GM21786 (cell line): ENCODE measurements at regions not wholly inside any gene's neighbourhood (a gene's known extent, or its start where the extent isn't known, plus 50 kb on each side); places are given as distances from the start of the nearest gene placed in this dataset.

Experiments used
- ATAC-seq: cut with Tn5 transposase; IDR thresholded peaks from one replicate; pipeline ENCODE4 v1.9.1; 2021; ENCODE audit not compliant: unreplicated experiment

GRCh38 chr2:137823196-137823595, 141.1 kb upstream of the HNMT start:
- no peak for ATAC-seq

GRCh38 chr2:137824501-137824900, 139.8 kb upstream of the HNMT start:
- no peak for ATAC-seq

DNA sequence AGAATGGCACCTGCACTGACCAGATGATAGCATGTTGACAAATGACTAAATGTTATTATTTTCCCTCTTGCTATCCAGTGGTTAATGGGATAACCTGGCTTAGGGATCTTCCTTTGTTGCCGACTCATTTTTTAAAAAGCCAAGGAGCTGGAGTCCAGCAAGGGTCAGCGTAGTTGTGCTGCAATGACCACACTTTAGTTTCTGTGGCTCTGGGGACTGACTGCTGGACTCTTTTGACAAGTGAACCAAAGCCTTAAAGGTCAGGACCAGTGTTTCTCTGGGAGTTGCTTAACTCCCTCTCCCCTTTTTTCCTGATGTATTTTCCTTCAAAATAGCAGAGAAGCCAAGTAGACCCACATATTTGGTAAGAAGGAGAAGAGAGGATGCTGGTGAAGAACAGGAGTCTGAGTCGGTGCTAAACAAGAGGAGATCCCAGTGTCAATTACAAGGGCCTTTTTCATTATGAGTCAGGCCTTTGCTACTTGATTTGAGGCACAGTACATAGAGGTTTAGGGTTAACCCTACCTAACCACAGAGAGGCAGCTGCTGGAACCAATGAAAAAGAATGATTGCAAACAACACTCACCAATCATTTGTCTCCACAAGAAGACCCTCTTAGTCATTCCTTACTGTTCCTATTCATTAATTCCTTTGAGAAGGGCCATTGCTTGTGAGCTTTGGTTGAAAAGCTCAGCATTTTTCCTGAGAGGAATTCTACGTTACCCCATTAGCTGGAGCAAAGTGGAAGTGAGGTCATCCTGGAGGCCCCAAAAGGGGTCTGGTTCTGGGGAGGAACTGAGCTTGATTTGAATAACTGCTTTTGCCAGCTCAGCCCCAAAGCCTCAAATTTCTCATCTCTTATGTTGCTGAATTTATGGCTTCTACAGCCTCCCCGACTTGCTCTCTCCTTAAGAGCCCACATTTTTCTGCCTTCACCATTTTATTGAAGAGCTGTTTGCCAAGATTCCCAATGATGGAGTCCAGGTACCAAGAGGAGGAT, 137.6 kb upstream of the HNMT start:
- ATAC-seq, result peak; percentile 91

- ATAC-seq, result no peak
These were observed 135.6 kb upstream of the HNMT start for GRCh38 chr2:137828624-137829023.

- ATAC-seq, result no peak
These were observed 135.0 kb upstream of the HNMT start for GRCh38 chr2:137829251-137829650.

GRCh38 chr2:137834760-137835379, 129.4 kb upstream of the HNMT start:
- ATAC-seq, result no peak

GRCh38 chr2:137836671-137837070, 127.6 kb upstream of the HNMT start:
- no peak for ATAC-seq

GRCh38 chr2:137837830-137838229, 126.4 kb upstream of the HNMT start:
- ATAC-seq, result no peak

DNA sequence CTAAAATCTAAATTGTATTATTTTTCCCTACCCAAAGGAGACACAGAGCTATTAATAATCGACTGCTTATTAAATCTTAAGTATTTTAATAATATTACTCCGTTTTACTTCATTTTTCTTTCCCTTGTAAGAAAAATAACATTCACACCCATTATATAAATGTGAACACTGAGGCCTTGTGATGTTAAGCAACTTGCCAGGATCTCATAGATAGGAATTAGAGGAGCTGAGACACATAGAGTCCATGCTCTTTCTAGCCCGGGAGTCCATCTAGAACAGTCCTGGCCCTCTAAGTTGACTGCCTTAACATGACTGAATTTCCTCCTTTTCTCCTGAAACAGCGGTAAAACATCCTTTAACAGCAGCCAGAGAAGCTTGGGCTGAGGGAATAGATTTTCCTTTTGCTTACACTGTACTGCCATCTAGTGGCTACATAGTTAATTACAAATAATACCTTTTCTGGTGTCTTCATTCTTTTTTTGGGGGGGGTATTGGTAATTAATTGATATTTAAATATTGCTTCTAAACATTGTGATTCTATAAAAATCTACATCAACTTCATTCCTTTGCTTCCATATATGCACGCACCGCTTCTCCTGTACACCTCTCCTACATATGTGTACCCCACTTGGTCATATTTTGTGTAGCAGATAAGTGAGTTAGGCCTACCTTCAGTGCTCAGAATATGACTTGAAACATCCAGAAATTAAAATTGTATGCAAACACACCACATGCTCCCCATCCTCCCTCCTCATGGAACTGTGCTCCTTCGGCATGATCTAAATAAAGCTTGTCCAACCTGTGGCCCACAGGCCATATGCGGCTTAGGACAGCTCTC, 125.8 kb upstream of the HNMT start:
- peak; percentile 68 for ATAC-seq

DNA sequence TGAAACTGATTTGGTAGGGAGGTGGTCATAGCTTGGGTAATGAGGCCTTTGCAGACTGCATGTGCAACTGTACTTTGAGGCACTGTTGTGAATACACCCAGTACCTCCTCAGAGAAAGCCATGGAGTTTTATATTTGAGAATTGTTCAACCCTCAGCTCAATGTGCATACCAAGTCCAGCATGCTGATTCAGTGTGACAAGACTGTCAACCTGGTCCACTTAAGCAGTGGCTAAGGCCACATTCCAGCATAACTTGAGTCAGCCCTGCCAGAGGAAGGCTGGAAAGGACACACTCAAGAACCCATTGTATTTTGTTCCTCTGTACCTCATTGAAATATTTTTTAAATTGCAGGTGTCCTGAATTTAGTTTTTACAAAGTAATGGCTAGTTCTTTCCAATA, 121.8 kb upstream of the HNMT start:
- ATAC-seq, result no peak

- no peak for ATAC-seq
These were observed 121.3 kb upstream of the HNMT start for GRCh38 chr2:137842952-137843351.

DNA sequence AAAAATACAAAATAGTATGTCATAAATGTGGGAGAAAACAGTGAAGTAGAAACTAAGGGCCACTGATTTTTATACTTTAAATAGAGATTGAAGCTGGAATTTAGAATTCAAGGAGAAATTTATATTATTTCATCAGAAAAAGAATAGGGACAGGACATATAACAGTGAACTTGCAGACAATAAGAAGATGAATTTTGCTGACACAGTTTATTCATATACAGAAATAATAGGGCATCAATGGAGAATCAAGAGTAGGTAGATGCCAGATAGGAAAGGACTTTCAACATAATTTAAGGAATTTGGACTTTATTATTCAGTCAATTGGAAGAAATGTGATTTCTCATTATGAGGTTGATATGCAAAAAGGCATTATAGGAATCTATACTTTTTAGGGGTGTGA, 118.9 kb upstream of the HNMT start:
- no peak for ATAC-seq

DNA sequence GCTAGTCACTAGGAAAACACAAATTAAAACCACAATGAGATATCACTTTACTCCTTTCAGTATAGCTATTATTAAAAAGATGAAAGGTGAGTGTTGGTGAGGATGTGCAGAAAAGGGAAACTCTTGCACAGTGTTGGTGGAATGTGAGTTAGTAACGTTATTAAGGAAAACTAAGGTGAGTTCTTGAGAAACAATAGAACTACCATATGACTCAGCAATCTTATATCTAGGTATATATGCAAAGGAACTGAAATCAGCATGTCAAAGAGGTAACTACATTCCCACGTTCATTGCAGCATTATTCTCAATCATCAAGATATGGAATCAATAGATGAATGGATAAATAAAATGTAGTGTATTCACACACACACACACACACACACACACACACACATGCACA, 117.3 kb upstream of the HNMT start:
- no peak for ATAC-seq

DNA sequence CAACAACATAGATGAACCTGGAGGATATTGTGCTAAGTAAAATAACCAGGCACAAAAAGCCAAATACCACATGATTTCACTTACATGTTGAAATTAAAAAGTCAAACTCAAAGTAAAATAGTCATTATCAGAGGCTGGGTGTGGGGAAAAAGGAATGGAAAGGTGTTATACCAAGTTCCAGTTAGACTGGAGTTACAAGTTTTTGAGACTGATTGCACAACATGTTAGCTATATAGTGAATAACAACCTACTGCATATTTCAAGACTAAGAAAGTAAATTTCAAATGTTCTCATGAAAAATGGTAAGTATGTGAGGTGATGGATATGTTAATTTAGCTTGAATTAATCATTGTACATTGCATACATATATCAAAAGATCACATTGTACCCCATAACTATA, 116.8 kb upstream of the HNMT start:
- no peak for ATAC-seq

DNA sequence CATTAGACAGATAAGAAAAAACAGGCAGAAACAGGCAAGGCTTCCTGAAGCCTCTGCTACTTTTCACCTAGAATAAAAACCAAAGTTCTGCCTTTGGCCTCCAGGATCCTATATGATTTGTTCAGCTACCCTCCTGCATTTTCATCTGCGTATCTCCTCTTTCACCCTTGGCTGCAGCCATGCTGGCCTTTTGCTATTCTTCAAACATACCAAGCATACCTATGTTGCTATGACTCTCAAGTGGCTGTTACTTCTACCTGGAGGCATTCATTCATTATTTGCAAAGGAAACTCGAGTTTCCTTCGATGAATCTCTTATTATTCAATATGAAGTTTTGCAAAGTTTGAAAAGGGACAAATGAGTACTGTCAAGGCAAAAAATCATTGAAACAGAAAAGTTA, 106.4 kb upstream of the HNMT start:
- no peak for ATAC-seq

DNA sequence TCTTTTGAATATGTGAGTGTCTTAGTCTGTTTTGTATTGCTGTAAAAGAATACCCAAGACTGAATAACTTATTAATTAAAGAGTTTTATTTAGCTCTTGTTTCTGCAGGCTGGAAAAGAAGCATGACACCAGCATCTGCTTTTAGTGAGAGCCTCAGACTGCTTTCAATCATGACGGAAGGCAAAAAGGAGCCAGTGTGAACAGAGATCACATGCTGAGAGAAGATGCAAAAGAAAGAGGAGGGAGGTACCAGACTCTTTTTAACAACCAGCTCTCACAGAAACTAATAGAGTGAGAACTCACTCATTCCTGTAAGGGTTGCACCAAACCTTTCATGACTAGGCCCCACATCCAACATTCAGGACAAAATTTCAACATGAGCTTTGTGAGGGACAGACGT, 101.6 kb upstream of the HNMT start:
- no peak for ATAC-seq

GRCh38 chr2:137865954-137866540, 98.2 kb upstream of the HNMT start:
- peak; percentile 46 for ATAC-seq

DNA sequence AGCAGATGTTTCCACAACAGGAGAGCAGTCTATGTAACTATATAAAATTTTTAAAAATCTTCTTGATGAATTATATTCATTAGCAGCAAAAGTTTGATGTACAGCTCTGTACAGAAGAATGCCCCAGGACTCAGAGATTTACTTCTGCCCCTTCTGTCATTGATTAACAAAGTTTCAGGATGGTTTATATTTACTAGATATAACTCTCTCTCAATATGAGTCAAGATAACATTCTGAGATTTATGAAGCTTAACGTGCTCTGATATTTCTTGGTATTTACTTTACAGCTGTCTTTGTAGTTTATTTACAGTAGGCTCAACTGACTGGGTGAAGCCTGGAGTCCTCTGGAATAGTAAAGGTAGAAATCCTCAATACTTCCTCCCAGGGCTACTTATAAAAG, 93.6 kb upstream of the HNMT start:
- peak; percentile 81 for ATAC-seq

- ATAC-seq, result no peak
These were observed 91.7 kb upstream of the HNMT start for GRCh38 chr2:137872577-137872976.

DNA sequence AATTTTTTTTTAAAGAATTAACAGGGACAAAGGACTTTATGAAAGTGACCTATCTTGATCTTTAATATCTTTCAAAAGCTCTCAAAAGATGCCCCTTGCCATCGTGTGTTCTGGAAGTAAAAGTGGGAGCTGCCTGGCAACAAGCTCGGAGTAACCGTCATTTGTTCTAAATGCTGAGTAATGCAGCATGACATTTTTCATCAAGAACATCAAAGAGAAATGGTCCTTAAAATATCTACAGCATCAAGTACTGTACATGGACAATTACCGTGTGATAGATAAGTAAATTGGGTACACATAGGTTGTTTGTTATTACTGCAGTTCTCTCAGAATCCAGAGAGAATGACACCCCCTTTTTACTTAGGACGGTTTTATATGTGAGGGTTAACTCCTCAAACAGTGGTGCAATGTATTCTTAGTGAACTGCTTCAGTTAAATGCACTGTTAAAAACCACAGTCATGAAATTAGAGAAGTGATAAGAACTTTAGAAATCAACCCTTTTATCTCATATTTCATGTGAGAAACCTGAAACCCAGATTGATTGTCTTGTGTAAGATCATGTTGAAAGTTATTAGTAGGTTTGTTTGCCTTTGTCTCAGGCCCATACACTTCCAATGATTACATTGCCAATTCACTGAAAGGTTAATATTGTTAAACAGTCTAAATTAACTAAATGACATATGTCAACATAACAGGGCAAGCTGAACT, 90.6 kb upstream of the HNMT start:
- ATAC-seq, result no peak
